Left hindlimb (tissue), 1 donor: ENCODE measurements at regions not wholly inside any gene's neighbourhood (a gene's known extent, or its start where the extent isn't known, plus 50 kb on each side); places are given as distances from the start of the nearest gene placed in this dataset.
A peak's percentile ranks its signal among the peaks of the same experiment; 100 is the strongest.

ENCODE experiments used
- DNase-seq: peaks from one replicate; pipeline ENCODE4 v3.0.0-alpha.2; 2018

DNA sequence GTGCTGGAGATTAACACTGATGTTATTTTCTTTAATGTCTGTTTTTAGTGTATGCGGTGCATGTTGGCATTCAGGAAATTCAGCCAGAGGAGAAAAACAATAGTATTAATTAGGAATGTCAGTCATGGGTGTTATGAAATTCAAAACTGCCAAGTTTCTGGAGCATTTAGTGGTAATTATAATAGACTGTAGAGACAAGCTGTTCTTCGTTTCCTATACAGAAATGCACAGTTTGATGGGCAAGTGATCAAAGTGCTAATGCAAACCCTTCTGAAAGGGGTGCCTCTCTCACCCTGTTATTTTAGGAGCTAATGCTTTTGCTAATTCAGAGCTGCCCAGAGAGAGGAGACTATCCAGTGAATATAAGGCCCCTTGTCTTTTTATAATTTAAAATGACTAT, 573.8 kb upstream of the EEF2KMT start:
- DNase-seq: no peak

DNA sequence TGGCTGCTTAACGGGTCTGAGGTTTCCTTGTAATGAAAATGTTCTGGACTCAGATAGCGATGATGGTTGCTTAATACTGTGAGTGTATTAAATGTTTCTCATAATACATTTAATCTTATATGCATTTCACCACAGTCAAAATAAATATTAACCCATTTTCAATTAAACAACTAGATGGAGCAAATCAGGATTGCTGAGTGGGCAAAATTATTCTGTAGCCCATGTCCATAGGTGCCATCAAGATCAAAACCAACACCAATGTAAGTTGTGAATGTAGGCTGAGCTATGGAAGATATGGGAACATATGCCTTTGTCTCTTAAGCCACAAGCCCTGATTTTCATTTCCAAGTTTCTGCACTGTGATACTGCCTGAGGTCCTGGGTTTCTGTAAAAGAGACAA, 572.6 kb upstream of the EEF2KMT start:
- no peak for DNase-seq

DNA sequence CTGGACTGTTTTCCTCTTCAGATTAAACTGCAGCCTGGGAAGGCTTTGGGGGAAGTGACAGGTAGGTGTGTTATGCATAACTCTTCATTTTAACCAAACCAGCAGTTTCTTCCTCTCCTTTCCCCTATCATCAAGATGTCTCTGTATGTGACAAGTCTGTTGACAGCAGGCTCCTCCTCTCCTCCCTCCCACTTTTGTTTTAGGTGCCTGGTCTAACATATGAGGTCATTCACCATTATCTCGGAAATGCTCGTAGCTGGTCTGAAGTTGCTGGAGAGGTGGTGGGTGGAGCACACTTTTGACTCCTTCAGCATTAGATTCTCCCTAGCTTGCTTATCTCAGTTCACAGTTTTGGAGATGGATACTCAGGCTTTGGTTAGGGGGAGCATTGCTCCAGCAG, 571.0 kb upstream of the EEF2KMT start:
- no peak for DNase-seq

DNA sequence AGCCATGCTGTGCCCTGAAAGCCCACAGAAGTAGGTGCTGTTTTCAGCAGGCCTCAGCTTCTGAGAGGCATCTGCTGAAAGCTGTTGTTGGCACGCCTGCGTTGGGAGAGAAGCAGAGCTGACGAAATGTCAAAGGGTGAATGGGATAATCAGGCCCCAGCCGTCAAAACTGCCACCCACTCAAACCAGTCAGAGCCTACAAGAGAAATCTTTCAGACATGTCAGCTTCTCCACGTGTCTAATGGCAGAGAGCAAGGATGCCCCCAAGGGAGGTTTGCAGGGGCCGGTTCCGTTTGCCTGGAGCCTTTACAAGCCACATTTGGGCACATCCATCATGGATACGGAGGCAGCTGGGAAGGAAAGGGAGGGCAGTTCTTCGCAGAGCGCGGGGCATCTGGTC, 568.2 kb upstream of the EEF2KMT start:
- DNase-seq: no peak

DNA sequence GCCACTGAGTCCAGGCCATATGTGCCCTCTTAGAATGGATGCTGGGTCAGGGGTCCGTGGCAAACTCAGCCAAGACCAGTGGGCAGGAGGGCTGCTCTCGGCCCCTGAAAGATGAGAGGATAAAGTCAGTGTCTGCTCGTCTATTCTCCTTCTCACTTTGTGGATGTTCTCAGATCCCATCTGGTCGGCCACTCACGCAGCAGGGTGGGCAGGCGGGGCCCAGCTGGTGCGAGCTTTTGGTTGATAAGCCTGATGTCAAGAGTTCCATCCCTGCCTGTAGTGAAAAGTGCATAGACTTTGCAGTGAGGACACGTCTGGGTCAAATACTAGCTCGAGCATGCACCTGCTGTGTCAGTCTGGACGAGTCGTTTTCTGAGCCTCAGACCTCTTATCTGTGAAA, 556.2 kb upstream of the EEF2KMT start:
- DNase-seq: no peak

DNA sequence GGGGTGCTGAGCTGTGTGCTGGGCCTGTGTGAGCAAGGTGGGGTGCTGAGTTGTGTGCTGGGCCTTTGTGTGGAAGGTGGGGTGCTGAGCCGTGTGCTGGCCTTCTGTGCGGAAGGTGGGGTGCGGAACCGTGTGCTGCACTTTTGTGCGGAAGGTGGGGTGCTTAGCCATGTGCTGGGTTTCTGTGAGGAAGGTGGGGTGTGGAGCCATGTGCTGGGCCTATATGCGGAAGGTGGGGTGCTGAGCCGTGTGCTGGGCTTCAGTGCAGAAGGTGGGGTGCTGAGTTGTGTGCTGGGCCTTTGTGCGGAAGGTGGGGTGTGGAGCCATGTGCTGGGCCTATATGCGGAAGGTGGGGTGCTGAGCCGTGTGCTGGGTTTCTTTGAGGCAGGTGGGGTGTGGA, 555.4 kb upstream of the EEF2KMT start:
- DNase-seq: no peak

DNA sequence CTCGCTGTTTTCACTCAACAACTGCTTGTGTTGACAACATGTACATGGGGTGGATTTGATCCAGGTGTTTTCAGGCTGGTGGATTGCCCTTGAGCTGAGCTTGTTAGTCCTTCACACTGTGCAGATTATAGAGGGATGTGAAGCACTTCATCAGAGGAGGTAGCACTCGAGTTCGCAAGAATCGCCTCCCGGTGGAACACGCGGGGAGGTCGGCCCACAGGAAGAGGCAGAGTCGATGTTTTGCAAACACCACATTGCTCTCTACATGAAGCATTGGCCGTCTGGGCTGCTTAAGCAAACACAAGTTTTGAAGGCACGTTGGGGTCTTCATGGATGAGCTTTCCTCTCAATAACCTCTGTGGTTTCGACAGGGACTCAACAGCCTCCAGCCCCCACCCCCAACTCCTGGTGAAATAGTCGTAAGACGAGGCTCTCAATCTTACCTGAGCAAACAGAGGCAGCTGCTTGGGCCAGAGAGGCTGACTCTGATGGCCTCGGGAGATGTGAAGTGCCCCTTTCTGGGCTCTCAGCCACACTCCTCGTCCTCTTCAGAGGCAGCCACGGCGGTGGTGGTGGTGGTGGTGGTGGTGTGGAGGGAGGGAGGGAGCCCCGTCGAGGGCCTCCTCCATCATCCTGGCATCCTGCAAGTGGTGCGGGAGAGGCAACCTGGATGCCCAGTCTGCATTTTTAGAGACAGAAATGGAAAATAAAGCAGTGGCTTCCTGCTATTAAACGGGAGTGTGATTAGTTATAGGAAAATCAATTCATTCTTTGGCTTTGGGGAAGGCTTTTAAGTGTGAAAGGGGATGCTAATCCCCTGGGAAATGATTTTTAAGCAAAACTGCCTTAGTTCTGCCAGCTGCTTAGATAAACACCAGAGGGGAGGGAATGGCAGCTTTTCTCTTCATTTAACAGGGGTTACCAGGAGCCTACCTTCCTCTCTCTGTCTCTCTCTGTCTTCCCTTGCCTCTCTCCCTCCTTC, 552.5 kb upstream of the EEF2KMT start:
- no peak for DNase-seq

DNA sequence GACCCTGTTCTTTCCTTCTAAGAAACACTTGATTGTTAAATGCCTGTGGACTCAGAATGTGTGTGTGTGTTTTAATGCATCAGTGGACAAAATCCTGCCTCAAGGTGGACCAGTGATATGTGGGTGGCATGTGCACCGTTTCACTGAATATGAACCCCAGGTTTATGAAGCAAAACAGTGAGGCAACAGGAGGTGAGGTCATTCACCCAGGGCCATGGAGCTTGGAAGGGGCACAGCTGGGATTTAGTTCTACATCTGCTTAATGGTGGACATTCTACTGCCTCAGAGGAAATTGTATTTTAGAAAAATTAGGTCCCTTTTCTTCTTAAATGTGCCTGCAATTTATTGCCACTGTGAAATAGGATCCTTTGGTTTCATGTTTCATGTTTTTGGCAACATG, 549.5 kb upstream of the EEF2KMT start:
- DNase-seq: no peak

DNA sequence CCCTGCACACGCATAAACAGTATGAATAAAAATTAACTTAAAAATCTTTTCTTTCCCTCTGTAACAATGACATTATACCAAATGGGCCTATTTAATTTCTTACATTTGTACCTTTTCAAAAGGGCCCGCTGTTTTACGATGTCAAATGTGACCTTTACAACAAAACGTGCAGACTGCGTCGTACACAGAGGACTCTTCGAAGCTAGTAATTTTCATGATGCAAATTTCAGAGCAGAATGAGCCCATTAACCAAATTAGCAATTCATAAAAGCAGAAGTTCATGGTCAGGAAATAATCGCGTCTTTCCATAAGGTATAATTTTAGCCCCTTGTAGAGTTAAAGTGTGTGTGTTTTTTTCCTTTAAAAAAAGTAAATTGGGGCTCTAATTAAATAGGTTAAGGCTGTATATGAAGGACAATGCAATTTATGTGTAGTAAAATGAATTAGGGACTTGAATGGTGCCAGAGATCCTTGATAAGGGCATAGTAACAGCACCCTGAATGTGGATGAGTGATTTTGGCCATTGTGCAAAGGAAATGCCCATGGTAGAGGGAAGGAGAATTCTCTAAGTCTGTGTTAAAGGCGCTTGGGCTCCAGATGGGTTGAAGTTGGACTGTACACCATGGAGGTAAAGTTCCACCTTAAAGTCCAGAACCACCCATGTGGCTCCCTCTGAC, 546.4 kb upstream of the EEF2KMT start:
- no peak for DNase-seq

DNA sequence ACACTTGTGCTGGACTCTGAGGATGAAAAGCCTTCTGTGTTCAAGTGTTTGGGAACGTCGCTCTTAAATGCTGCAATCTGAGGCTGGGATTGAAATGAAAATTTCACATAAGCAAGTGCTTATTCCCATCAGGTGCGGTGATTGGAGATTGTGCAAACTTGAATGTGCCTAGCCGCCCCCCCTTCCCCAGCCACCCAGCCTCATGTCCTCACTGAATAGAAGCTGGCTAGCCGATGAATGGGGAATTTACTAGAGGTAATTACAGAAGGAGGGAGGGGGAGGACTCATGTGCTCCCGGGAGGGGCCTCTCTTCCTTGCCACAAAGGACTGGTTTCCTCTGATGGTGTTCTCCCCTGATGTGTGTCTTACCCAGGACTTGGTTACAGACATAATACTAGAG, 544.8 kb upstream of the EEF2KMT start:
- no peak for DNase-seq

DNA sequence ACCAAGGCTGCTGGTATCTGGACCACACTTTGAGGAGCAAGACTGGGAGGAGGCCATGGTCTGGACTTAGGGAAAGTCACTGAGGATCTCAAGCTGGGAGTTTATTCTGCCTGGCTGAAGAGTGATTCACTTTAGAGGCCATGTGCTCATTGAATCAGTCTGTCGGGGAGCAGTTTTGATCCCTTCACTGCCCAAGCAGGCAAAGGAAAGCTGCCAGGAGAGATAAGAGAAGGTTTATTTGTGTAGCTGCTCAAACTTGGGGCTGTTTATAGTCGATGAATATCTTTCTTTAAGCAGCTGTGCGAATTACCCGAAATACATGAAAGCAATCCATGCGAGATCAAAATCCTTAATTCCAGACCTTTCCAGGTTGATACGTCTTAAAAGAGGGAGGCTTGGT, 544.4 kb upstream of the EEF2KMT start:
- no peak for DNase-seq

DNA sequence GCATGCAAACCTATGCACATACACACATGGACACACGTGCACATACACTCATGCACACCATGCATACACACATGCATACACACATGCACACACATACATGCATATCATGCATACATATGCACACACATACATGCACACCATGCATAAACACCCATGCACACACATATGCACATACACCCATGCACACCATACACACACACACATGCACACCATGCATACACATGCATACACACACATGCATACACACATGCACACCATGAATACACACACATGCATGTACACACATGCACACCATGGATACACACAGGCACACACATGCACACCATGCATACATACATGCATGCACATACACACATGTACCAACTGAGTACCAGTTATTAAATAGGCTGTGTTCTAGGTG, 543.3 kb upstream of the EEF2KMT start:
- no peak for DNase-seq

DNA sequence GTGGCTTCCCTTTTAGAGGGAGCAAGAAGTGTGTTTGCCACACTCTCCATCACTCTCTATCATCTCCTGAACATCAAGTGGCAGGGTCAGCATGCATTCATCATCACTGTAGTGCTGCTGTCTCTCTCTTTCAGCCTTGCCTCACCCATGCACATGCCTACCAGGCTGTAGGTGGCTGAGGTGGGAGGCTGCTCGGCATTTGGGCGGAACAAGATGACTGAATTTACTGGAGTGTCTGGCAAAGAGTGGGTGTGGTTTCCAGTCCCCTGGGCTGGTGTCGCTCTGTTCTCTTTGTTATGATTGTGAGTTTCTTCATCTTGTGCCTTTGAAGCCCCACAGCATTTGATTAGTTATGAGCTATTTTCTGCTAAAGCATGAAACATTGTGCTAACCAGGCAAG, 541.9 kb upstream of the EEF2KMT start:
- no peak for DNase-seq

DNA sequence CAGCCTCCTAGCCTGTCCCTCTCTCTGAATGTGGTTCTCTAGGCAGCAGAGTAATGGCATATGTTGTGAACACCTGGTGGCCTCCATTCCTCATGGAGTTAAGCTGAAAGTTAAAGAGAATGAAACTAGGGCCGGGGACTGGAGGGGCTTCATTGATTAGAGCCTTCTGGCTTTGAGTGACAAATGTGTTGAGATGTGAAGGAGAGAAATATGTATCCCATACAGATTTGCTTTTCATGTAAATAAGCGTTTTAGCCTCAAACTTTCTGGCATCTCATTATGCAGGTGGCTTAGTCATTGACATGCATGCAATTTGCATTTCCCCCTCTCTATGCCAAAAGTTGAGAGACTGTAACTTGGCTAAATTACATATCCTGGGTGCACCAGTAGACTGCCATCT, 537.7 kb upstream of the EEF2KMT start:
- DNase-seq: no peak

DNA sequence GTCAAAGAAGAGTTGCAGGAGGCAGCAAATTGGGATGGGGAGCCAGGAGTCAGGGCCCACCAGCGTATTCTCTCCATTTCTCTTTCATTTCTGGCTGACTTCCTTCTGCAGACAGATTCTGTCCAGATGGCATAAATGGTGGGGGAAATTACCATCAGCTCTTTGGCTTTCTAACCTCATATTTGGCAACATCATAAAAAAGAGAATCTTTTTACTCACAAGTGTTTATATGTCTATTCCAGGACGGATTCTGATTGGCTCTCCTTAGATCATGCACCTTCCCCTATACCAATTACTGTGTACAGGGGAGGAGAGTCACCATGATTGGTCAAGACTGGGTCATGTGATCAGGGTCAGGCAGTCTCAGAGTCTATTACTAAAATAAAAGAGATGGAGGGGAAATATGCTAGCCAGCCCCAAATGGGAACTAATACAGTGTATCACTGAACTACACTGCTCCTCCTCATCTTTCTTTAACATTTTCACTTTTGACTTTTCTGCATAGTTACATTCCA, 537.1 kb upstream of the EEF2KMT start:
- DNase-seq: no peak

DNA sequence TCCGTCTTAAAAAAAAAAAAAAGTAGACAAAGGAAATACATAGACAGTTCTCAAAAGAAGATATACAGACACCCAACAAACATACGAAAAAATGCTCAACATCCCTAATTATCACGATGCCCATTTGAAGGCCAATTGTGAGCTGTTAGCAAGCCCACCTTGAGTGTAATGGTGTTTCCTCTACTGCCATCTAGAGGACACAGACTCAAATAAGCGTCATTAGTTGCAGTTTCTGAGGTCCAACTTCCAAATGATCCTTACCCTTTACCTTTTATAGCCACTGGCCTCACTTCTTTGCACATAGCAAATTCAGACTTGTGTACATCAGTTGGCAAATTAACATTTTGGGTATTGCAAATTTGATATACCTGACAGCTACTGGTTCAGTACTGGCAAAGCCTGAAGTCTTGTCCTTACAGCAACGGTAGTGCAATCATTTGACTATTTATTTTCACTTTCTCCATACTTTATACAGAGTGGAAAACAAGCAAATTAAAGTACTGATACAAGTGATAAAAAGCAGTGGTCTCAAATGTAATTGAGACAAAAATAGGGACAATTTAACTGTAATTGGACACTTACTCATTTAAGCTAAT, 536.3 kb upstream of the EEF2KMT start:
- no peak for DNase-seq

DNA sequence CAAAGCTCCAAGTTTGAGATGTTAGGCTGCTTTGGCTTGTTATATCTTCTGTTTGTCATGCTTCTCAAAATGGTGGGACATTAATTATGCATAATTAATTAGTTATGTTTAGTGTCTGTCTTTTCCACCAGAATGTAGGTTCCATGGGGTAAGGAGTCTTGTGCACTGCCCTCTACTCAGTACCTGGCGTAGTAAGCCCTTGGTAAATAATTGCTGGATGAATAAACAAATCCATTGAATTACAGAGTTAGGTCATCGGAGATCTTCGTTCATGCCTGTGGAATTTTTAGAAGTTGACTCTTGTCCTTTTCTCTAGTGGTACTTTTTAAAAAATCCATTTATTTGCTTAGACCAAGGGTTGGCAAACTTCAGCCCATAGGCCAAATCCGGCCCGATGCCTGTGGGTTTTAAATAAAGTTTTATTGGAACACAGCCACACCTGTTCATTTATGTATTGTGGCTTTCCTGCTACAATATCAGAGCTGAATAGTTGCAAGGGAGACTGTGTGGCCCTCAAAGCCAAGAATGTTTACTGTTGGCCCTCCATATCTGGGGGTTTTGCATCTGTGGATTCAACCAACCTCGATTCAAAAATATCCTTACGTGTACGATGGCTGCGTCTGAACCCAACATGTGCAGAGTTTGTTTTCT, 524.8 kb upstream of the EEF2KMT start:
- no peak for DNase-seq

DNA sequence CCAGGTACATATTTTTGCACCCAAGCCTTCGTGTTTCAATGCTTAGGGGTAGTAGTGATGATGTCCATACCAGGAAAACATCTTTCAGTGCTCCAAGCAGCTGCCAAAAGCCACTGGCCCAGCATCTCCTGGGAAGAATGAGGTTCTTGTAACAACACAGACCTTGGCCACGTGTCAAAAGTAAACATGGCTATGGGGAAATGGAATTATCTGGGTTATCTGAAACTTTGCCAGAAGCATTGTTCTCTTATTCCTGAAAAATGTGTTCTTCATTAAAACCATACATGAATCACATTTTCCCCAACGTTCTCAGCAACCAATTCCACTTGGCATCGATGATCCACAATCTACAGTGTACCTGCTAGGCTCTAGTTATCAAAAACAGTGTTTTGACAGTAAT, 524.2 kb upstream of the EEF2KMT start:
- no peak for DNase-seq

DNA sequence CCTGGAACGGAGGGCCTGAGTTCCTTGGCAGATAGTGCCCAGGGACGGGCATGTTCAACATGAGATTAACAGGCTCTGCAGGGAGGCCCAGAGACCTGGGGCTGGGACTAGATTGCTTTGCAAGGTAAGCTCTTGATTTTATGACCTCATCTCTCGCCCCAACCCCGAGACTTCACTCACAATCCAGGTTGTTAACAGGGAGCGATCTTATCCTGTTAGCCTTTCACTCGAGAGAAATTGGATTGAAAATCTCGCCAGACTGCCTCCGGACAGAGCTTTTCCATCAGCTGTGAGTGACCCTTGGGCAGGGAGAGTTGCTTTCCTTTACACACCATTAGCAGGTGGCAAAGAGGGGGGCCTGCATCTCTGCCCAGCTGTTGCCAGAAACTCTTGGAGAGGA, 521.7 kb upstream of the EEF2KMT start:
- no peak for DNase-seq

DNA sequence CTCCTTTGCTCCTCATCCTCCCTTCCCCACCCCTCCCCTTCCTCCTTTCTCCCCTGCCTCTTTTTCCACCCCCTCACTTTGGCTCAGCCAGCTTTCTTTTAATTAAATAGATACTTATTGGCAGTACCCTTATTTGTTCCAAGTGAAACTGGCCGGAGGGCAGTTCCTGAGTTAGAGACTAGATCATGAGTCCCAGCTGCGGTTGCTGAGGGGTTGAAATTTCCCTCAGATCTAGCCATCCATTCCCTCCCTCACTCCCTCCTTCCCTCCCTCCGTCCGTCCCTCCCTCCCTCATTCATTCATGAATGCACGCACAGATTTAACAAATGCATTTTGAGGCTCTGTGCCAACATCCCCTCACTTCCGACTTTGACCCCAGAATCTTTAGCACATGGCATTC, 519.2 kb upstream of the EEF2KMT start:
- DNase-seq: no peak

DNA sequence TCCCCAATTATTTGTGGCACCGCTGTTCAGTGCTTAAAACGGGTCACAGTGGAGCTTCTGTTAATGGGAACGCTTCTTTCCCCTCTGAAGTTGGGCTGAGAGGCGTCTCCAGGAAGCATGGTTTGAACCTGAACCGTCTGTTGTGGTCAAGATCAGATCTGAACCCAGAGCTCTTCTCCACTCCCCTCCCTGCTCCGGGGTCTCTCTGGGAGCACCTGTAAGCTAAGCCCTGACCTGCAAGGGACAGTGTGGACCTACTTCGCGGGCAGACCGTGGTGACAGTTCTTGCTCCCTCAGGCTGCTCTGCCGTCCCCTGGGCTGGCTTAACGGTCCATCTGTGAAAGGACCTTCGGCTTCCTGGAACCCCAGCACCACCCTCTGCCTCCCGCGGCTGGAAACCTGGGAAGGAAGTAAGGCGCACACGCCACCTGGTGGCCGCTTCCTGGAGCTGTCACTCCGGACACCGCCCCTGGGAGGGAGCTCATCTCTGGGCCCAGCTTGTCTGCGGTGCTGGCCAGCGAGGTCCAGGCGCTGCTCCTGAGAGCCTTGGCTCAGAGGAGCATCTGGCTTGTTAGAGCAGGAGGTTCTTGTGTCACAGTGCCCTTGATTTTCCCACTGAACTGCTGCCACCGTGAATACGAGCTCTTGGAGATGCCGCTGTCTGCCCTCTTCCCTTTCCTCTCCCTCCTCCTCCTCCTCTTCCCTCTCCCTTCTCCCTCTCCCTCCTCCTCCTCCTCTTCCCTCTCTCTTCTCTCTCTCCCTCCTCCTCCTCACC, 518.5 kb upstream of the EEF2KMT start:
- peak; percentile 47 for DNase-seq

DNA sequence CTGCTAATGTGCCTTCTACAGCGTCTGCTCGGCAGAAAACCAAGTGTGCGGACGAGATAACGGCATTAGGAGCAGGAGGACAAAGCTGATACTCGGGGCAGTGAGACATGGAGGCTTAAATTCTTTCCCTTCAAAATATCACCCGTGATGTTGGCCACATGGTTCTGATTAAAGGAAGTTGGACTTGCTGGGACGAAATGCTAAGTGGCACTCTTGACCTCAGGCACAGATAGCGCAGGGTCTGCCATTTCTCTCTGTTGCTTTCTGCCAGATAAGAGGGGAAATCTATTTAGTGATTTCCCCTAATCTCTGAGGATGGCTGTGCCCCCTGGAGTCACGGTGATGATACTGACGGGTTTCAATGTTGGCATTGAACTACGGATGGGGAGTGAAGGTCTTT, 509.6 kb upstream of the EEF2KMT start:
- DNase-seq: no peak
